DMS79 treated with DMSO at 0.1 percent for 48 hours (cell line): ENCODE measurements at regions not wholly inside any gene's neighbourhood (a gene's known extent, or its start where the extent isn't known, plus 50 kb on each side); places are given as distances from the start of the nearest gene placed in this dataset.
"Not testable (repeated sequence)": the region's sequence is repeated elsewhere in the genome, so short reads cannot be mapped to it uniquely, and the experiment has no call there.

Experiments used
- DNase-seq: peaks from one replicate; lab custom pipeline; 2025; lab: John Stamatoyannopoulos, UW

GRCh38 chr6:6724539-6725467 is 136.3 kb downstream of the LY86 start:
- DNase-seq = peak; percentile 53

GRCh38 chr6:6725468-6726209 is 137.1 kb downstream of the LY86 start:
- no peak for DNase-seq

GRCh38 chr6:6728169-6728941 is 139.8 kb downstream of the LY86 start:
- no peak for DNase-seq

GRCh38 chr6:6729971-6730370 is 141.5 kb downstream of the LY86 start:
- no peak for DNase-seq

GRCh38 chr6:6730831-6731230 is 142.3 kb downstream of the LY86 start:
- no peak for DNase-seq

- DNase-seq = no peak
These were observed 146.3 kb downstream of the LY86 start for GRCh38 chr6:6734479-6735465.

- DNase-seq = no peak
These were observed 148.5 kb downstream of the LY86 start for GRCh38 chr6:6736791-6737654.

GRCh38 chr6:6737671-6738070 is 149.2 kb downstream of the LY86 start:
- no peak for DNase-seq

- no peak for DNase-seq
These were observed 149.6 kb downstream of the LY86 start for GRCh38 chr6:6738108-6738507.

- DNase-seq = peak; percentile 61
These were observed 150.6 kb downstream of the LY86 start for GRCh38 chr6:6738922-6739716.

- no peak for DNase-seq
These were observed 152.1 kb downstream of the LY86 start for GRCh38 chr6:6740595-6740994.

GRCh38 chr6:6741264-6741663 is 152.7 kb downstream of the LY86 start:
- no peak for DNase-seq

GRCh38 chr6:6742535-6742934 is 154.0 kb downstream of the LY86 start:
- DNase-seq = no peak

- DNase-seq = no peak
These were observed 156.0 kb downstream of the LY86 start for GRCh38 chr6:6744551-6744950.

GRCh38 chr6:6745637-6746332 is 157.3 kb downstream of the LY86 start:
- DNase-seq = not testable (repeated sequence)

- no peak for DNase-seq
These were observed 157.9 kb downstream of the LY86 start for GRCh38 chr6:6746333-6746969.

- DNase-seq = no peak
These were observed 158.4 kb downstream of the LY86 start for GRCh38 chr6:6746970-6747338.

- no peak for DNase-seq
These were observed 158.9 kb downstream of the LY86 start for GRCh38 chr6:6747371-6747770.
